Loucy (cell line): ENCODE measurements at regions not wholly inside any gene's neighbourhood (a gene's known extent, or its start where the extent isn't known, plus 50 kb on each side); places are given as distances from the start of the nearest gene placed in this dataset.

Experiments used
- CTCF ChIP-seq: fragments of 200-600 bp; sonication (generic); conservative IDR thresholded peaks from 2 replicates; pipeline ENCODE4 v1.5.1; 2014; ENCODE audit warnings: mild to moderate bottlenecking, antibody characterized with exemption, low read length
- EZH2phosphoT487 ChIP-seq: fragments of 200-600 bp; IDR thresholded peaks from 2 replicates; pipeline ENCODE4 v1.6.1; 2018; ENCODE audit warnings: antibody characterized with exemption, mild to moderate bottlenecking, moderate library complexity, borderline replicate concordance

- no peak for TF ChIP-seq CTCF
- TF ChIP-seq EZH2phosphoT487, result no peak
Measured at GRCh38 chr2:122273785-122274419, 518.5 kb downstream of the TSN start.
